IMR-90 (cell line): ENCODE measurements at regions not wholly inside any gene's neighbourhood (a gene's known extent, or its start where the extent isn't known, plus 50 kb on each side); places are given as distances from the start of the nearest gene placed in this dataset.

ENCODE experiments used
- ATAC-seq: fragments of 200-7000 bp; cut with Tn5 transposase; 2 replicates; pipeline ENCODE4 v1.9.1; 2020; ENCODE audit warnings: low read depth, mild to moderate bottlenecking, moderate library complexity
- BruUV-seq: library from RNA; stranded (reverse); fragments of 400-500 nt; replicated peaks from 2 replicates; lab custom pipeline; 2021; lab: Mats Ljungman, UMichigan
- CTCF ChIA-PET: fragments of 300-600 bp; formaldehyde crosslinking; extraction: SDS; loops from one replicate; lab custom pipeline; 2021; ENCODE audit warnings: antibody characterized with exemption; lab: Yijun Ruan, JAX
- POLR2A ChIA-PET: fragments of 300-600 bp; sonication (Branson Sonifier 250); formaldehyde crosslinking; loops from one replicate; lab custom pipeline; 2022; ENCODE audit warnings: antibody characterized with exemption; ENCODE audit not compliant: unreplicated experiment; lab: Charles Lee
- DNase-seq: peaks from one replicate; pipeline ENCODE4 v3.0.0; 2013
- H2AFZ ChIP-seq: replicated peaks from 2 replicates; pipeline ENCODE3; 2013; ENCODE audit warnings: low read length, mild to moderate bottlenecking; ENCODE audit not compliant: poor library complexity
- H2AK5ac ChIP-seq: 2 replicates; pipeline ENCODE4 v1.6.1; 2013; ENCODE audit warnings: low read depth, low read length, inconsistent platforms
- H2AK9ac ChIP-seq: replicated peaks from 2 replicates; pipeline ENCODE3; 2013; ENCODE audit warnings: mild to moderate bottlenecking, low read depth, low read length, moderate library complexity; ENCODE audit not compliant: poor library complexity
- H2BK120ac ChIP-seq: 2 replicates; pipeline ENCODE4 v1.6.1; 2013; ENCODE audit warnings: low read depth, low read length, inconsistent platforms
- H2BK15ac ChIP-seq: 3 replicates; pipeline ENCODE4 v1.6.1; 2013; ENCODE audit warnings: low read depth, low read length, inconsistent platforms
- H2BK20ac ChIP-seq: 2 replicates; pipeline ENCODE4 v1.6.1; 2013; ENCODE audit warnings: low read depth, mild to moderate bottlenecking, inconsistent platforms, low read length, moderate library complexity
- H2BK5ac ChIP-seq: 2 replicates; pipeline ENCODE4 v1.6.1; 2013; ENCODE audit warnings: mild to moderate bottlenecking, low read depth, low read length, inconsistent platforms; ENCODE audit not compliant: poor library complexity, severe bottlenecking
- H3K14ac ChIP-seq: replicated peaks from 2 replicates; pipeline ENCODE4 v1.6.1; 2013; ENCODE audit warnings: low read depth, low read length, inconsistent platforms
- H3K18ac ChIP-seq: 2 replicates; pipeline ENCODE4 v1.6.1; 2013; ENCODE audit warnings: low read depth, low read length, control low read depth
- H3K23ac ChIP-seq: 2 replicates; pipeline ENCODE4 v1.6.1; 2013; ENCODE audit warnings: low read depth, low read length, inconsistent platforms
- H3K27ac ChIP-seq: 2 replicates; pipeline ENCODE4 v1.5.1; 2013; ENCODE audit warnings: mild to moderate bottlenecking, control low read depth, low read length; ENCODE audit not compliant: insufficient read depth
- H3K27me3 ChIP-seq: 2 replicates; pipeline ENCODE4 v1.6.1; 2013; ENCODE audit warnings: low read length; ENCODE audit not compliant: control insufficient read depth, insufficient read depth
- H3K36me3 ChIP-seq: 2 replicates; pipeline ENCODE4 v1.6.1; 2013; ENCODE audit warnings: low read length, mixed read lengths; ENCODE audit not compliant: control insufficient read depth, insufficient read depth
- H3K4ac ChIP-seq: 2 replicates; pipeline ENCODE4 v1.6.1; 2013; ENCODE audit warnings: low read depth, low read length, inconsistent platforms
- H3K4me1 ChIP-seq: 2 replicates; pipeline ENCODE4 v1.6.1; 2013; ENCODE audit warnings: low read length, mixed read lengths; ENCODE audit not compliant: control insufficient read depth, insufficient read depth
- H3K4me2 ChIP-seq: 2 replicates; pipeline ENCODE4 v1.6.1; 2013; ENCODE audit warnings: low read depth, mild to moderate bottlenecking, control low read depth, low read length, moderate library complexity
- H3K4me3 ChIP-seq: 2 replicates; pipeline ENCODE4 v1.5.1; 2013; ENCODE audit warnings: low read depth, mild to moderate bottlenecking, control low read depth, low read length, moderate library complexity; ENCODE audit not compliant: insufficient read depth
- H3K56ac ChIP-seq: 2 replicates; pipeline ENCODE4 v1.6.1; 2013; ENCODE audit warnings: low read length, inconsistent platforms; ENCODE audit not compliant: insufficient read depth; ENCODE audit errors: extremely low read depth
- H3K79me1 ChIP-seq, 2 experiments: 2 replicates each; pipeline ENCODE4 v1.6.1; 2013; ENCODE audit warnings: low read length in 2 of 2, inconsistent platforms in 1 of 2, low read depth in 1 of 2
- H3K9ac ChIP-seq: 2 replicates; pipeline ENCODE4 v1.6.1; 2013; ENCODE audit warnings: low read depth, low read length, control low read depth
- H3K9me1 ChIP-seq: 2 replicates; pipeline ENCODE4 v1.6.1; 2013; ENCODE audit warnings: low read length, inconsistent platforms; ENCODE audit not compliant: insufficient read depth
- H3K9me3 ChIP-seq: 2 replicates; pipeline ENCODE4 v1.6.1; 2013; ENCODE audit warnings: low read length; ENCODE audit not compliant: control insufficient read depth, insufficient read depth
- H4K20me1 ChIP-seq: 2 replicates; pipeline ENCODE4 v1.6.1; 2013; ENCODE audit warnings: low read length, inconsistent platforms; ENCODE audit not compliant: insufficient read depth
- H4K5ac ChIP-seq: 2 replicates; pipeline ENCODE4 v1.6.1; 2013; ENCODE audit warnings: mild to moderate bottlenecking, low read depth, low read length, control low read depth
- H4K8ac ChIP-seq, 2 experiments: 2 replicates each; pipeline ENCODE4 v1.6.1; 2013; ENCODE audit warnings: low read depth in 2 of 2, low read length in 2 of 2, control low read depth in 1 of 2, inconsistent platforms in 1 of 2
- H4K91ac ChIP-seq: 2 replicates; pipeline ENCODE4 v1.6.1; 2013; ENCODE audit warnings: low read depth, low read length, inconsistent platforms; ENCODE audit not compliant: insufficient read depth
- BHLHE40 ChIP-seq: fragments of 150-350 bp; IDR thresholded peaks from 2 replicates; pipeline ENCODE4 v1.6.1; 2016; ENCODE audit warnings: mild to moderate bottlenecking, low read depth, low read length
- CHD1 ChIP-seq: IDR thresholded peaks from 2 replicates; pipeline ENCODE4 v1.6.1; 2012; ENCODE audit warnings: low read depth, low read length, improper control_type of control experiment
- CTCF ChIP-seq: conservative IDR thresholded peaks from 2 replicates; pipeline ENCODE4 v1.5.1; 2012; ENCODE audit warnings: mild to moderate bottlenecking, low read depth, low read length, improper control_type of control experiment
- MAFK ChIP-seq: IDR thresholded peaks from 2 replicates; pipeline ENCODE4 v1.6.1; 2012; ENCODE audit warnings: low read depth, low read length, improper control_type of control experiment
- MAZ ChIP-seq: IDR thresholded peaks from 2 replicates; pipeline ENCODE4 v1.6.1; 2012; ENCODE audit warnings: low read depth, mild to moderate bottlenecking, low read length, improper control_type of control experiment, moderate library complexity, borderline replicate concordance
- MXI1 ChIP-seq: IDR thresholded peaks from 2 replicates; pipeline ENCODE4 v1.6.1; 2012; ENCODE audit warnings: low read depth, mild to moderate bottlenecking, low read length, moderate library complexity, borderline replicate concordance
- NFE2L2 ChIP-seq: fragments of 150-350 bp; IDR thresholded peaks from 2 replicates; pipeline ENCODE4 v1.6.1; 2016; ENCODE audit warnings: low read depth, mild to moderate bottlenecking, low read length
- POLR2A ChIP-seq: IDR thresholded peaks from 2 replicates; pipeline ENCODE4 v1.6.1; 2012; ENCODE audit warnings: mild to moderate bottlenecking, low read depth, low read length
- RCOR1 ChIP-seq: IDR thresholded peaks from 2 replicates; pipeline ENCODE4 v1.6.1; 2012; ENCODE audit warnings: mild to moderate bottlenecking, low read length, improper control_type of control experiment; ENCODE audit not compliant: insufficient replicate concordance
- RFX5 ChIP-seq: IDR thresholded peaks from 2 replicates; pipeline ENCODE4 v1.8.0; 2012; ENCODE audit warnings: low read depth, mild to moderate bottlenecking, low read length, moderate library complexity
- SMC3 ChIP-seq: fragments of 150-350 bp; IDR thresholded peaks from 2 replicates; pipeline ENCODE4 v1.6.1; 2016; ENCODE audit warnings: low read depth, mild to moderate bottlenecking, antibody characterized with exemption, low read length, moderate library complexity
- WGBS, 2 experiments: methylation state at CpG; one replicate each; pipeline versions ENCODE4 v1.1.5 to v1.1.7; 2013; ENCODE audit warnings: missing lambda C conversion rate in 2 of 2; ENCODE audit not compliant: insufficient read length in 1 of 2; ENCODE audit errors: extremely low coverage in 2 of 2; 5-methylcytosine and 5-hydroxymethylcytosine counted together
- dilution Hi-C: fragments of 300-500 bp; cut with HindIII; formaldehyde crosslinking; loops from one replicate; pipeline ENCODE4 v1.14.3; 2018; ENCODE audit warnings: low sequenced_read_pairs; ENCODE audit not compliant: unreplicated experiment
- in situ Hi-C: fragments of 300-500 bp; cut with MboI; formaldehyde crosslinking; loops from 3 replicates; pipeline ENCODE4 v1.14.3; 2019; ENCODE audit warnings: low sequenced_read_pairs, inconsistent platforms, mixed read lengths
- intact Hi-C: fragments of 100-400 bp; cut with micrococcal nuclease; formaldehyde crosslinking; loops from 2 replicates; pipeline ENCODE4 v1.10.0; 2022

- peaks cover 2% of the 10 kb centered on the region; the same call in 1 of the 2 replicates for H3K9me3 ChIP-seq
- WGBS, 2 experiments = no CpG with 5 or more reads among the region's 2 CpGs
- no peak overlapping the region for H3K4ac ChIP-seq
- no peak overlapping the region for H3K14ac ChIP-seq
- no peak overlapping the region for H4K8ac ChIP-seq
- H3K4me3 ChIP-seq = no peak overlapping the region
- H3K79me1 ChIP-seq = no peaks in the 10 kb centered on the region
- ChIA-PET POLR2A (no interaction called here), CTCF (no interaction called here)
- no peaks in the 10 kb centered on the region for H3K9me1 ChIP-seq
- intact Hi-C loops (no loop called here), in situ Hi-C loops (no loop called here), dilution Hi-C loops (no loop called here)
- no peak overlapping the region for H4K91ac ChIP-seq
- DNase-seq (no peak), ATAC-seq (no peak)
- H3K4me1 ChIP-seq = no peaks in the 10 kb centered on the region
- H3K36me3 ChIP-seq = no peaks in the 10 kb centered on the region
- H2AFZ ChIP-seq = no peak overlapping the region
- H3K4me2 ChIP-seq = no peak overlapping the region
- H2BK120ac ChIP-seq = no peak overlapping the region
- BruUV-seq = no TSS peak
- H3K18ac ChIP-seq = no peak overlapping the region
- H4K20me1 ChIP-seq = no peaks in the 10 kb centered on the region
- H2BK5ac ChIP-seq = no peak overlapping the region
- H3K27ac ChIP-seq = no peak overlapping the region
- H2AK5ac ChIP-seq = no peak overlapping the region
- no peak overlapping the region for H3K56ac ChIP-seq
- H3K9ac ChIP-seq = no peak overlapping the region
- H2BK15ac ChIP-seq = no peak overlapping the region
- no peak overlapping the region for H4K5ac ChIP-seq
- TF ChIP-seq BHLHE40 = no peak
- no peak for TF ChIP-seq POLR2A
- no peak for TF ChIP-seq NFE2L2
- no peak for TF ChIP-seq SMC3
- no peak for TF ChIP-seq MAZ
- TF ChIP-seq CHD1 = no peak
- no peak for TF ChIP-seq RCOR1
- no peak for TF ChIP-seq RFX5
- no peak for TF ChIP-seq CTCF
- no peak for TF ChIP-seq MXI1
- TF ChIP-seq MAFK = no peak
- H3K23ac ChIP-seq = no peak overlapping the region
- H3K27me3 ChIP-seq = no peaks in the 10 kb centered on the region
- H2BK20ac ChIP-seq = no peak overlapping the region
- H2AK9ac ChIP-seq = no peak overlapping the region
Observed at GRCh38 chr1:104702731-104703130, 953.0 kb downstream of the AMY1C start.
